H1 (cell line): ENCODE measurements at regions not wholly inside any gene's neighbourhood (a gene's known extent, or its start where the extent isn't known, plus 50 kb on each side); places are given as distances from the start of the nearest gene placed in this dataset.

ENCODE experiments used
- CTCF ChIA-PET: fragments of 300-600 bp; sonication (Branson Sonifier 250); formaldehyde crosslinking; loops from one replicate; lab custom pipeline; 2021; ENCODE audit not compliant: partially characterized antibody; lab: Charles Lee
- POLR2A ChIA-PET: fragments of 300-600 bp; sonication (Branson Sonifier 250); formaldehyde crosslinking; loops from one replicate; lab custom pipeline; 2021; ENCODE audit warnings: inconsistent platforms; ENCODE audit not compliant: partially characterized antibody; lab: Charles Lee
- DNase-seq, 2 experiments: peaks; one replicate each; pipeline versions ENCODE4 v3.0.0 to v3.0.0-alpha.2; 2010 to 2022; ENCODE audit warnings: low spot score in 2 of 2, low read depth in 1 of 2, mixed read lengths in 1 of 2
- FAIRE-seq: peaks from 2 replicates; lab custom pipeline; 2011; peaks lifted over from hg19 to GRCh38; lab: Jason Lieb, UNC
- H2AFZ ChIP-seq: 2 replicates; pipeline ENCODE4 v1.8.1; 2012; ENCODE audit warnings: low read length, inconsistent platforms
- H2AK5ac ChIP-seq: 2 replicates; pipeline ENCODE4 v1.6.1; 2013; ENCODE audit warnings: low read depth, low read length
- H2BK120ac ChIP-seq: replicated peaks from 2 replicates; pipeline ENCODE3; 2013; ENCODE audit warnings: low read depth, low read length, inconsistent platforms
- H2BK12ac ChIP-seq: 2 replicates; pipeline ENCODE4 v1.6.1; 2013; ENCODE audit warnings: low read depth, low read length
- H2BK15ac ChIP-seq: 2 replicates; pipeline ENCODE4 v1.6.1; 2013; ENCODE audit warnings: low read length
- H2BK20ac ChIP-seq: 2 replicates; pipeline ENCODE4 v1.6.1; 2013; ENCODE audit warnings: low read length
- H2BK5ac ChIP-seq: 2 replicates; pipeline ENCODE4 v1.6.1; 2013; ENCODE audit warnings: low read depth, low read length
- H3K14ac ChIP-seq: 2 replicates; pipeline ENCODE4 v1.6.1; 2013; ENCODE audit warnings: inconsistent platforms; ENCODE audit not compliant: insufficient read length
- H3K18ac ChIP-seq: 2 replicates; pipeline ENCODE4 v1.6.1; 2013; ENCODE audit warnings: low read length; ENCODE audit errors: extremely low read depth
- H3K23ac ChIP-seq: 2 replicates; pipeline ENCODE4 v1.6.1; 2013; ENCODE audit warnings: inconsistent platforms; ENCODE audit not compliant: insufficient read length
- H3K23me2 ChIP-seq: 2 replicates; pipeline ENCODE4 v1.6.1; 2013; ENCODE audit warnings: low read depth, low read length
- H3K27ac ChIP-seq: 2 replicates; pipeline ENCODE4 v1.6.1; 2011; ENCODE audit warnings: low read depth, low read length, inconsistent platforms
- H3K27me3 ChIP-seq, 4 experiments: replicated peaks in 1 of 4; 1 replicate in 1 of 4; 2 replicates in 3 of 4; pipeline versions ENCODE4 v1.6.1 to v1.8.1; 2011 to 2013; ENCODE audit warnings: low read length in 3 of 4, mild to moderate bottlenecking in 3 of 4, inconsistent platforms in 2 of 4, mixed read lengths in 2 of 4, moderate library complexity in 1 of 4; ENCODE audit not compliant: control insufficient read depth in 3 of 4, insufficient read depth in 3 of 4; ENCODE audit errors: extremely low read depth in 1 of 4
- H3K36me3 ChIP-seq, 4 experiments: 2 replicates each; pipeline versions ENCODE4 v1.6.1 to v1.8.1; 2011 to 2013; ENCODE audit warnings: mild to moderate bottlenecking in 4 of 4, low read length in 3 of 4, moderate library complexity in 2 of 4, control low read depth in 1 of 4, inconsistent platforms in 1 of 4; ENCODE audit not compliant: insufficient read depth in 4 of 4, control insufficient read depth in 2 of 4
- H3K4ac ChIP-seq: replicated peaks from 2 replicates; pipeline ENCODE3; 2013; ENCODE audit warnings: low read length, low read depth, mixed read lengths, inconsistent platforms; ENCODE audit not compliant: insufficient read length
- H3K4me1 ChIP-seq, 4 experiments: replicated peaks in 1 of 4; 1 replicate in 1 of 4; 2 replicates in 3 of 4; pipeline versions ENCODE4 v1.6.1 to v1.8.1; 2011 to 2013; ENCODE audit warnings: low read length in 3 of 4, inconsistent platforms in 2 of 4, mixed read lengths in 1 of 4; ENCODE audit not compliant: insufficient read depth in 4 of 4, control insufficient read depth in 3 of 4
- H3K4me2 ChIP-seq, 2 experiments: 2 replicates each; pipeline versions ENCODE4 v1.6.1 to v1.8.1; 2011 to 2013; ENCODE audit warnings: low read depth in 2 of 2, low read length in 2 of 2, control low read depth in 1 of 2, inconsistent platforms in 1 of 2, mild to moderate bottlenecking in 1 of 2; ENCODE audit not compliant: insufficient read depth in 1 of 2
- H3K4me3 ChIP-seq, 4 experiments: fragments of 200-600, 300-600 bp in 1 of 4; sonication (generic), shearing (Covaris generic), sonication (Bioruptor Twin) in 1 of 4; 2 replicates each; pipeline versions ENCODE4 v1.5.1 to v1.8.1; 2011 to 2016; ENCODE audit warnings: low read length in 4 of 4, low read depth in 3 of 4, control low read depth in 2 of 4, inconsistent platforms in 2 of 4, mild to moderate bottlenecking in 2 of 4, mixed read lengths in 1 of 4, moderate library complexity in 1 of 4; ENCODE audit not compliant: insufficient read depth in 2 of 4; ENCODE audit errors: extremely low read depth in 1 of 4
- H3K56ac ChIP-seq: replicated peaks from 2 replicates; pipeline ENCODE3; 2013; ENCODE audit warnings: low read depth, mild to moderate bottlenecking, mixed read lengths, low read length, inconsistent platforms; ENCODE audit not compliant: insufficient read length
- H3K79me1 ChIP-seq: 2 replicates; pipeline ENCODE4 v1.6.1; 2013; ENCODE audit warnings: low read depth, low read length, control low read depth
- H3K79me2 ChIP-seq, 2 experiments: 2 replicates each; pipeline versions ENCODE4 v1.6.1 to v1.8.1; 2012 to 2013; ENCODE audit warnings: low read length in 2 of 2, mild to moderate bottlenecking in 2 of 2, inconsistent platforms in 1 of 2; ENCODE audit not compliant: insufficient read depth in 2 of 2, control insufficient read depth in 1 of 2
- H3K9ac ChIP-seq, 4 experiments: replicated peaks in 1 of 4; 1 replicate in 1 of 4; 2 replicates in 3 of 4; pipeline versions ENCODE4 v1.6.1 to v1.8.1; 2011 to 2013; ENCODE audit warnings: low read depth in 3 of 4, low read length in 3 of 4, control low read depth in 2 of 4, mild to moderate bottlenecking in 2 of 4, moderate library complexity in 2 of 4, inconsistent platforms in 1 of 4; ENCODE audit errors: extremely low read depth in 1 of 4
- H3K9me3 ChIP-seq, 2 experiments: 2 replicates each; pipeline versions ENCODE4 v1.6.1 to v1.8.1; 2012 to 2013; ENCODE audit warnings: mild to moderate bottlenecking in 2 of 2, moderate library complexity in 2 of 2, control low read depth in 1 of 2, inconsistent platforms in 1 of 2, low read depth in 1 of 2, low read length in 1 of 2, mixed read lengths in 1 of 2; ENCODE audit not compliant: insufficient read depth in 2 of 2
- H4K20me1 ChIP-seq, 2 experiments: replicated peaks in 1 of 2; 2 replicates each; pipeline versions ENCODE3 to v1.8.1; 2011 to 2013; ENCODE audit warnings: inconsistent platforms in 2 of 2, low read length in 2 of 2, mild to moderate bottlenecking in 1 of 2; ENCODE audit not compliant: insufficient read depth in 2 of 2, control insufficient read depth in 1 of 2
- H4K5ac ChIP-seq: 2 replicates; pipeline ENCODE4 v1.6.1; 2013; ENCODE audit warnings: low read length, low read depth, mixed read lengths, inconsistent platforms; ENCODE audit not compliant: insufficient read length
- H4K8ac ChIP-seq: 2 replicates; pipeline ENCODE4 v1.8.0; 2013; ENCODE audit warnings: mild to moderate bottlenecking, moderate library complexity, low read length, inconsistent platforms; ENCODE audit not compliant: insufficient read depth; ENCODE audit errors: extremely low read depth
- H4K91ac ChIP-seq: replicated peaks from 2 replicates; pipeline ENCODE3; 2013; ENCODE audit warnings: low read length, mixed read lengths, inconsistent platforms; ENCODE audit not compliant: insufficient read length
- CHD1 ChIP-seq: IDR thresholded peaks from 2 replicates; pipeline ENCODE4 v1.6.1; 2012; ENCODE audit warnings: low read depth, low read length, improper control_type of control experiment
- WGBS, 2 experiments: shearing (Covaris generic) in 1 of 2; methylation state at CpG; one replicate each; pipeline versions ENCODE4 v1.1.6 to v1.1.7; 2013 to 2015; ENCODE audit warnings: low lambda C conversion rate in 2 of 2, mixed read lengths in 2 of 2, inconsistent platforms in 1 of 2, low coverage in 1 of 2, missing lambda C conversion rate in 1 of 2; ENCODE audit not compliant: insufficient replicate concordance in 2 of 2, insufficient coverage in 1 of 2, insufficient read length in 1 of 2; ENCODE audit errors: extremely low coverage in 1 of 2, missing lambda C conversion rate in 1 of 2; 5-methylcytosine and 5-hydroxymethylcytosine counted together

DNA sequence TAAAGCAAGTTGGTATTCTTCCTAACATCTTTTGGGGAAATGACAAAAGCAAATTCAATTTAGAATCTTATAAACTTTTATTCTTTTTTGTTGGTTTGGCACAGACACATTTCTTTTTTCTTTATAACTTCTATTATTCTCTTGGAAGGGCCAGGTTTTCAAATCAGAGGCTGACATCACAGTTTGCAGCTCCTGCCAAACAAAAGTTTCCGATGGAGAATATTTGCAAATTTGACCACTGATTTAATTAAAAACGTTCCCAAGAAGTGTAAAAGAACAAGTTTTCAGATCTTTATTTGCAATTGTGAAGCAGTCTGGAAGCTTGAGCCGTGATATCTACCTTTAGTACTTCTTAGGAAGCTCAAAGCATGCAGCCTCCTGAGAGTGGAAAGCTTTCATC is 53.8 kb upstream of the CD83 start:
- TF ChIP-seq CHD1, result no peak
- Histone ChIP-seq H2BK12ac (no peak overlapping the region), H3K36me3 (no peaks in the 10 kb centered on the region), H2BK120ac (no peak overlapping the region), H2BK5ac (no peak overlapping the region), H4K8ac (no peak overlapping the region), H3K4me1 (no peaks in the 10 kb centered on the region), H3K14ac (no peak overlapping the region), H3K9ac (no peak overlapping the region), H3K4ac (no peak overlapping the region), H3K18ac (no peak overlapping the region), H3K79me2 (no peaks in the 10 kb centered on the region), H3K4me3 (no peak overlapping the region), H4K5ac (no peak overlapping the region), H3K4me2 (no peak overlapping the region), H3K23me2 (0 out of 2 replicates have a peak, but pooled peaks cover 2% of the 10 kb centered on the region), H4K20me1 (no peaks in the 10 kb centered on the region), H3K23ac (no peak overlapping the region), H2BK15ac (no peak overlapping the region), H3K27ac (no peak overlapping the region), H3K9me3 (peaks cover 3 to 4% of the 10 kb centered on the region in 2 experiments; a peak in 1 of 4 replicates), H2AFZ (no peak overlapping the region), H2BK20ac (no peak overlapping the region), H4K91ac (no peak overlapping the region), H3K79me1 (no peaks in the 10 kb centered on the region), H2AK5ac (no peak overlapping the region), H3K27me3 (no peaks in the 10 kb centered on the region; a peak in 1 of 7 replicates), H3K56ac (no peak overlapping the region)
- FAIRE-seq (no peak), DNase-seq (no peak)
- POLR2A ChIA-PET, result no interaction called here
- 77% methylated on average over 3 of the region's 3 CpGs; no CpG with 5 or more reads in 1 of the 2 experiments for WGBS, 2 experiments
- CTCF ChIA-PET, result interaction anchor here (0.9 to 8.3 kb wide), 7 partner anchors 12 to 193 kb away, joined by 3 to 193 read pairs (median 4); no protein-coding TSS in a partner anchor
